ENCODE measurements at regions not wholly inside any gene's neighbourhood (a gene's known extent, or its start where the extent isn't known, plus 50 kb on each side); places are given as distances from the start of the nearest gene placed in this dataset.
A peak's percentile ranks its signal among the peaks of the same experiment; 100 is the strongest.

DNA sequence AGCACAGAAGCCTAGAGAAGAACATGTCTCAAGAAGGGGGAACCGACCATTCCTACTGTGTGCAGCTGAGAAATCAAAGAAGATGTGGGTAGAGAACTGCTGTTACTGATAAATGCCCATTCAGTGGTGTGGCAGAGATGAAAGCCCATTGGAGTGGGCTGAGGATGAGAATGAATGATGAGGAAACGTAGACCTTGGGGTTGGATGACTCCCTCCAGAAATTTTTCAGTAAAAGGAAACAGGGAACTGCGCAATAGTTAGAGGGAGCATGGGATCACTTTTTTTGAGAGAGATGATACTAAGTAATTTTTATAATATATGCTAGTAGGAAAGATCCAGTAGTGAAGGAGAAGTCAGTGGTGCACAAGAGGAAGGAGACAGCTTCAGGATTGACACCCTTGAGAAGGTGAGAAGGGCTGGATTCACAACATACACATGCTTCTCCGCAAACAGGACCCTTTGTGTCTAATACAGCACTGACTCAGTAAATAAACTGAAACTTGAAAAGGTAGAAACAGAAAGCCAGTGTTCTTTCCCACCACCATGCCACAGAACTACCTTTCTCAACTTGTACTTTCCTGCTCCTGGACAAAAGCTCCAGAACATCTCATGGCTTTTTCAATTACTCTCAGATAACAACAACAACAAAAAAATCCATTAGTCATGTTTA is 104.7 kb upstream of the IL6 start:
- DNase-seq = no peak

DNA sequence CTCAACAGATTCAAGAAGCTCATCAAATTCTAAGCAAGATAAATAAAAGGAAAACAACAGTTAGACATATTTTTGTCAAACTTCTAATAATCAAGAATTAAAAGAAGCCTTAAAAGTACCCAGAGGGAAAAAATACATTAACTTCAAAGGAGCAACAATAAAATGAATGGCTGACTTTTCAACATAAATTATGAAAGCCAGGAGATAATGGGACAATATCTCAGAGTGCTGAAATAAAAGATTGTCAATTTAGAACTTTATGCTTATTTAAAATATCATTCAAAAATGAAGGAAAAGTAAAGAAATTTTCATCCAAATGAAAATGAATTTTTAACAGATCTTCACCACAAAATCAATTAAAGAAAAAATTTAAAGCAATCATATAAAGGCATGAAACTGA is 108.5 kb upstream of the IL6 start:
- DNase-seq = no peak

DNA sequence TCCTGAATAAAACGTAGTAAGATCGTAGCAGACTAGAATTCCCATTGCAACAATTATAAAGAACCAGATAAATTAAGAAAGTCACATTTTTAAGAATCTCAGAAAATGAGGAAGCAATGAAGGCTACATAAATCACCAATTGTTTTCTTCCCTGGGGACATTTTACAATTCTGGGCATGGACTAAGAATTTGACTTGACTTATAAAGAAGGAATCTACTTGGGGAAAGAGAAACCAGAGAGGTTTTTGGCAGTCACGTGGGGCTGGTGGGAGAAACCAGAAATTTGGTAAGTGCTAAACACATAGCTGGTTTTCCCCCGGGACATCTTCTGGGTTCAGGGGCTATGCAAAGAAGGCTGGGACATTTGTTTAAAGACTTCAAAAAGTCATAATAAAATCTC is 109.8 kb upstream of the IL6 start:
- peak; percentile 51 for DNase-seq

DNA sequence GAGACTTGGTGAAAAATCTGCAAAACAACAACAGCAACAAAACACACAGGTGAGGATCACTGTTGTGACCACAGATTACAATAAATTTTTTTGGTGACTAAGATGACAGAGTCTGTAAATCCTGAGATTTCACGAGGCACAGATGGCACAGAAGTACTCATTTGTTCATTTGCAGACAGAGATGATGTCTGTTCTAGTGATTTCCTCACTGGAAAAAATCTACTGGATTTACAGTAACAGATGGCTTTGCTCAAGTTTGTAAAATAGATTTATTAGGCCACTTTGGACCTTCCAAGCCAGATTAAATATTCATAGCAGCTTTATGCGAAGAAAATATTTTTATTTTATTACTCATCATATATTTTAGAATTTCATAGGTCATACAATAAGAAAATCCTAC is 113.5 kb upstream of the IL6 start:
- no peak for DNase-seq

DNA sequence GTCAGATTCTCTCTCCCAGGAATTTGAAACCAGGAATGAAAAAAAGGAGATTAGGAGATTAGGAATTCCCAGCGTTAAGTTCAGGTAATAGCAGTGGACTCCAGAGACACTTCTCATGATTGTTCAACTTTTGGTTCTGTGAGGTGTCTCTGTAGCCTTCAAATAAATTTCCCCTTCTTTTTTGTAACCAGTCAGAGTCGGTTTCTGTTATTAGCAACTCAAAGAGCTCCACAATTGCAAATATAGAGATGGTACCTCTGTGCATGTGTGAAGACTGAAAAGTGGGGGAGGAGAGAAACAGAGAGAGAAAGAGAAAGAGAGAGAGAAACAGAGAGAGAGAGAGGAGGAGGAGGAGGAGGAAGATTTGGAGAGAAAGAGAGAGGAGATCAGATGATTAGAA is 112.8 kb upstream of the STEAP1B start:
- no peak for DNase-seq

DNA sequence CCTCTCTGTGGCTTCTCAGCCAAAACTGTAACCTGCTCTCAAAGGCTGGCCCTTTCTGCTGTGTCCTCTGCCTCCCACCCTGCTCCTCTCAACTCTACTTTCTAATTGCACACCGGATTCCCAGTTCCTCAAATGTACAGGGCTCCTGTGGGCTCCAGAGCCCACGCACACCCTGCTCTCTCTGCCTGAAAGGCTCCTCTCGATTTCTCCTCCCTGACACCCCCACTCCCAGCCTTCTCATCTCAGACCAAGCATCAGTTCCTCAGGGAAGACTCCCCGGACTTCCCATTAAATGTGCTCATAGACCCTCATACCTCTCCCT is 111.7 kb upstream of the STEAP1B start:
- no peak for DNase-seq

DNA sequence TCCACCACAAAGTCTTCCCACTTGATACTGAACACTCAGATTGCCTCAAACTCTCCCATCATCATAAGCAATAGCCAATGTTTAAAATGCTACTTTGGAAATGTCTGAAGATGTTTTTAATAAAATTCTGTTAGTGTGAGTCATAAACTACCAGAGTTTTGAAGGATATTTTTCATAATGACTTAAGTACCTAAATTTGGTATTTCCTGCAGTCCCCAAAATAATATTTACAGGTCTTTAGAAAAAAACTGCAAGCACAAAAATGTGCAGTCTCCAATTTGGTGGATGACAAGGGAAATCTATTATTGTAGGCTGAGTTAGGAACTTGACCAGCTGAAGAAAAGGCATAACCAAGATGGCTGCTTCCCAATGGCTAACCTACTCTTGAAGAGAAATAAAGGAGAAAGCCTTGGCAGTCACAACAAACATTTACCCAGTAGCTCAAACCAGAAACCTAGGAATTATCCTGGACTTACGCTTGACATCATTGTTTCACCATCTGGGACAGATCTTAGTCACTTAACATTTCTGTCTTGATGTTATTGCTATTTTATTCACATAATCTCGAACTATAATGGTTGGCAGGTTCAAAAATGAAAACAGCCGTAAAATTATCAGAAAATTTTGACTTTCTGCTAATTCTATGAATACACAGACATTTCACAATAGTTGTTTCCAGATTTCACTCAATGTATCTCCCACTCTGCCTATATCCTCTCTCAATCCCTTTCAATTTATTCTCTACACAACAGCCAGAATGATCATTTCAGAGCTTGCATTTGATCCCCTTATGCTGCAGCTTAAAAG is 111.2 kb upstream of the STEAP1B start:
- DNase-seq = peak; percentile 88

DNA sequence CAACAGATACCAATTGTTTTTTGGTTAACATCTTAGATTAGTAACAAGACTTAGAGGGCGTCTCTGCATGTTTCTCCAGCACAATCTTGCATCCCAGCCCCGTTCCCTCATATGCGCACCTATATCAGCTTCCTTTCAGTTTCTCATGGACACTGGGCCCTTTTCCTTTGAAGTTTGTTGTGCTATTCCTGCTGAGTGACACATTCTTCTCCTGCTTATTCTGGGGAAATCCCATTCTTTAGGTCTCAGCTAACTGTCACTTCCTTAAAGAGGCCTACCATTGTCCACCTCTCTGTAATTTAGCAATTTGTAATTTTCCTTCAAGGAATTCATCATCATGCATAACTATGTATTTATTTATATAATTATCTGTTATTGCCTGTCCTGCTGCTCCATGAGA is 110.3 kb upstream of the STEAP1B start:
- DNase-seq = no peak

DNA sequence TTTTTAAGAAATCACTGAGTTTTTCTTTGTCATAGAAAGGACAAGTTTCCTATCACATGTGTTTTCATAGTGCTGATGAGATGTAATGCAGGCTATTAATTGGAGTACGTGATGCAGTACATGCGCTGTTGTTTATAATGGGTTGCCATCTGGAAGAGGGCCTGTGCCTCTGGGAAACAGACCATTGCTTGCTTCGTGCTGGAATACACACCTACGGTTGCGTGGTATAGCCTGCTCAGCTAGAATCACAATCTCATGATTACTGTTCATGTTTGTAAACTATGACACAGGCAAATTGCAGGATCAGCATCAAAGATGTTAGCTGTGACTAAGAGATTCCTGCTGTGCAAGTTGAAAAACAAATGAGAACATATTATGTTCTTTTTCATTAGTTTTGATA is 107.2 kb upstream of the STEAP1B start:
- DNase-seq = no peak

DNA sequence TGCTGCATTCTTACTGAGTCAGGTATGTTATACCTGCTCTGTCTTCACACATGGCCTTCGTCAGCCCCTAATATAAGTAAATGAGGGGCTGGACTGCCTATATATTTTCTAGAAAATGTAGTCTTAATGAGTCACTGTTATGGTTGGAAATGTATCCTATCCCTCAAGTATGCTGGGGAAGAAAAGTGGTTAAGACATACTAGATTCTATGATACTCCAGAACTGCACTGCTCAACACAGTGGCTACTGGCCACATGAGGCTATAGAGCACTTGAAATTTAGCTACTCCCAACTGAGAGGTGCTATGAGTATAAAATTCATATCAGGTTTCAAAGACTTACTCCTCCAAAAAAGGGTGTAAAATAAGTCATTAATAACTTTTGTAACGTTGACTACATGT is 104.3 kb upstream of the STEAP1B start:
- peak; percentile 79 for DNase-seq

DNA sequence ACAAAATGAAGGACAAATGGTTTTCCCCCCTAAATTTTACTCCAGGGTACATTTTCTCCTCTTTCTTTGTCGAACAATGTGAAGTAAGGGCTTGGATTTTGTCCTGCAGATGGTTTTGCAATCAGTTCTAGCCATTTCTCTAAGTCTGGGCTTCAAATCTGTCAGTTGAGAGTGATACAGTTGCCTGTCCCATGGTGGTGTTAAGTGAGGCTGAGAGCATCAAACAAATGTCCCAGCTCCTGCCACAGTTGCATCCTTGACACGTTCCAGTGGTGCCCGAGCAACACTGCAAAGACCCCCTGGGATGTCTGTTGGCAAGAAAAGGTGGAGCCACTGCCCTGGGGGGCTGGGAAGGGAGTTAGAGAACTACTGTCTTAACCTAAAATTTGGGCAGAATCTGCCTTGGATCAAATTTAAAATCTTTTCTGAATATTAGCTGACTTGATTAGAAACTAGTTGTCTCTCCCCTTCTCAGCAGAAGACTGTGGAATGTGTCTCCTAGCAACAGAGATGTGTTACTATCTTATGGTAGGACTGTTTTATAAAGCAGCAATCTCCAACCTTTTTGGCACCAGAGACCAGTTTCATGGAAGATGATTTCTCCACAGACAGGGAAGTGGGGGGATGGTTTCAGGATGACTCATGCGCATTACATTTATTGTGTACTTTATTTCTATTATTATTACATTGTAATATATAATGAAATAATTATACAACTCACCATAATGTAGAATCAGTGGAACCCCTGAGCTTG is 102.0 kb upstream of the STEAP1B start:
- peak; percentile 84 for DNase-seq

DNA sequence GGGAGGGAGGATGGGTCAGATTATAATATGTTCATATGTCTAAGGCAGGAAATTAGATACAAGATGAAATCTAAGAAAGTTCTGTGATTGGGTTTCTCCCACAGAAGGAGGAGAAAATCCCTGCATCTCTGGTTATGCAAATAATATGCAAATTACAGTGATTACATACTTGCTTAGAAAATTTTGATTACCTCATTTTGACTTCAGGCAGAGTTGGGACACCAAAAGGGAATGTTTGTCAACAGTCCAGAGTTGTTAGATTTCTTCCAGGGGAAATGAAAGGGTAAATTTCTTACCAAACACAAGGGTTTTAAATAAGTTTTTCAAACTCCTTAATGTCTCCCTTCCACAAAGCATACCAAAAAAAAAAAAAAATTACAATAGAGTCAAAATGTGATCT is 101.4 kb upstream of the STEAP1B start:
- no peak for DNase-seq

DNA sequence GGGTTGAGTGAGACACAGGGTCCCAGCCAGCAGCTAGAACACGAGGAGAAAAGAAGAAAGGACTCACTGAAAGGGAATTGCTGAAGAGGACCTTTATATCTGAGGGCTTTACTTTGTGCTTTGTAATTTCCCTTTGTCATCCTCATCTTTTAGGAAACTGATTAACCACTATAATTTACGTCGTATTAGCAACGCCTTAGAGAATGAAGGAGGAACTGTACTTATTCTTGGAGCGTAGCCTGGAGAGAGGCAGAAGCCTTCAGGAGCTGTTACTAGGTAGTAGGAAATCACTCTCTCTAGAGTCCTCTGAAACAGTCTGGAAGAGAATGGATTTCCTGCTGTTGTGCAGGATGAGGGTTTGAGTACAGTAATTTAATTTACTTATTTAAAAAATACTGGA is 101.0 kb upstream of the STEAP1B start:
- no peak for DNase-seq

DNA sequence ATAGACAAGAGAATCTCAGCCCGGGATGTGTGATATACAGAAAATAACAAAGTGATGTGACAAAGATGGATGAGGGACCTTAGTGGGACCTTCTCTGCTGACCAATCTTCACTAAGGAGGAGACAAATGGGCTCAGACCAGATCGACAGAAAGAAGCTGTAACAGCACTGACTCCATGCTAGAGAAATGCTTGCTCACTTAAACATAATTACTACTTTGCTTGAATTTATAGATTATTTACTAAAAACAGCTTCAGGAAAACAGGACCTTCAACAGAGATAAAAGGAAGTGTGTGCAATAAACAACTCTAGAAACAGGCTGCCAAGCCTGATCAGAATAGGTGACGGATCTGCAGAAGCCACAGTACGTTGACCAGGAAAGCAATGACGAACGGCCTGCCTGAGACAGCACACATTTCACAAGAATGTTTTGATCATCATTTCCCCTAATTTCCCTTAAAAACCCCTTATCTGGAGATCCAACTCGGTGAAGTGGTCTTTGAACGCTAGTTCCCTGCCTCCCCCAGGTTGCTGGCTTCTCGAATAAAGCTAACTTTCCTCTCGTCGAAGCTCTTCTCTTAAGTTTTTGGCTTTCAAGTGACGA is 98.4 kb upstream of the STEAP1B start:
- no peak for DNase-seq

DNA sequence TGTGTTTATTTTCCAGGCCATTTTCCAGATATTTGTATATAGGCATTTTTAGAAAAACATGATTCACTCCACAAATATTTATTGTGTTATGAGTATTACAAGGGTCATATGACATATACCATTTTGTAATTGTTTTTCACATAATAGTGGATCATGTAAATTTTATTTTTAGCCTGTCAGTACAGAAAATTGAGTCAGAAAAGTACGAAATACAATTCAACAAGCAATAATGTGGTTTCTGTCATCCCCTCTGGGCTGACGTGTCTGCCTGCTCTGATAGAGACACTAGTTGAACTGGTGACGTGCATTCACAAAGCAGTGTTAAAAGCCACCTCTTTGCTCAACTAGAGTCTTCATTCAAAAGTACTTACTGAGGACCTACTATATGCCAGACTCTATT is 97.9 kb upstream of the STEAP1B start:
- DNase-seq = peak; percentile 84

DNA sequence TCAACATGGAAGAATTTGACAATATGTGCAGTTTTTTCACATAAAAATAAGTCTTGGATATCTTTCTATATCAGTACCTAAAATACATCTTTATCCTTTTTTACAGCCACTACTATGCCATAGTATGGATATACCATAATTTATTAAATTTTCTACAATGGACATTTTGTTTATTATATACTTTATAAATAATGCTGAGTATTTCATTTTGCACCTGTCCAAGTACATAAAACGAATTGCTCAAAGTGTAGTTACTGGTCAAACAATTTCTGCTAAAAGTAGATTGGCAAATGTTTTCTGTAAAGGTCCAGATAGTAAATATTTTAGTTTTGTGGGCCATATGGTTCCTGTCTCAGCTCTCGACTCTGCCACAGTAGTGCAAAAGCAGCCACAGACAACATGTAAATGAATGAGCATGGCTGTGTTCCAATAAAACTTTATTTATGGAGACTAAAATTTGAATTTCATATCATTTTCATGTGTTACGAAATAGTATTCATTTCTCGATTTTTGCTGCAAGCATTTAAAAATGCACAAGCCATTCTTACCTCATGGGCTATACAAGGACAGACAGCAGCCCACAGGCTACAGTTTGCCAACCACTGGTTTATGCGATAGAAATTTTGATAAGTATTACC is 96.9 kb upstream of the STEAP1B start:
- no peak for DNase-seq

DNA sequence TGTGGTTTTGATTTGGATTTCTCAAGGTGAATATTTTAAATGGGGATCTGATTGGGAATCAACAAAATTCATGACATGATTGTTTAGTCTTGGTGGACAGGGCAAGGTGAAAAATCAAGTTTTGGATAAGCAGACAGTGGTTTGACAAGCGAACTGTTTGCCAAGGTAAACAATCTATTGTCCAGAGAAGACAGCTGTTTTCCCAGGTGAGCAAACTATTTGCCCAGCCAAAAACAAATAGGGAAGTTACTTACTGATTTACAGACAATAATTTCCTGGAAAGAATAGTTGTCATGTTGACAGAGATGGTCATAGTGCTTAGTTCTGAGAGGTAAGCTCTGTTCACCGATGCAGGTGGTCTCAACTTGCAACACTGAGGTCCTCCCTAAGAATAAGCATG is 94.0 kb upstream of the STEAP1B start:
- DNase-seq = no peak

DNA sequence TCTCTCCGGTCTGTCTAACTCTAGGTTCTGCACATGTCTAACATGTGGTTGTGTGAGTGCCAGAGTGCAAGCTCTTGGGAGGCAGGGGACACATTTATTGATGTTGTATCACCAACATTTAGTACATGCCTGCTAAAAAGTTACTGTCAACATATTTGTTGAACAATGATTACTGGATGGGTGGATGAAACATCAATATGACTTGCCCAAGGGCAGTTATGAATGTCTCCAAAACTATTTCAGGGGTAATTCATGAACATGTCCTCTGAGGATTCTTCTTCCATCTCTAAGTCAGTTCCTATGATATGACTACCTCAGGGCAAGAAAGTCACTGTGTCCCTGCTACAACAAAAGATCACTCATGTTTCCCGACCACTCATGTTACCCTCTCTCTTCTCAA is 91.3 kb upstream of the STEAP1B start:
- peak; percentile 50 for DNase-seq

DNA sequence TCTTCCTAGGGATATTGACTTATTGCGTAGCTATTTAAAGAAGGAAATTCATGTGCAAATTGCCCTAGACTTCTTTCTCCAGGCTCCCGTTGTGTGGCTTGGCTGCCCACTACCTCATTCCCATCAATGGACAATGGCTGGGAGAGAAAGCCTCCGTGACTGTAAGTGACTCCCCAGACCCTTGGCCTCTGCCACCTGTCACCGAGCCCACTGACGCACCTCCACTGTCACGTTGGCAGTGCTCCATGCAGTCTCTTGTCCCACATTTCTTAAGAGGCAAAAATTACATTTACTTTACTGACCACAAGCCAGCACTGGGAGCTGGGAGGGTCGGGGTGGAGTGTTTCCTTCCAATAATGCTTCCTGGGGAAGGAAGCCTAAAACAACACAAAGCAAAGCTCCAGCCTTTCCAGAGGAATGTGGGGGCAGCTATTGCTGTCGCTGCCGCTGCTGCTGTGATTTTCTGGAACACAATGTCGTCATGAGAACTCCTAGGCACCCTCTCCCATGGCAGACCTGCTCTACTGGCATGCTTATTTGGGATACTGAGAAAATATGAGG is 89.7 kb upstream of the STEAP1B start:
- peak; percentile 83 for DNase-seq

DNA sequence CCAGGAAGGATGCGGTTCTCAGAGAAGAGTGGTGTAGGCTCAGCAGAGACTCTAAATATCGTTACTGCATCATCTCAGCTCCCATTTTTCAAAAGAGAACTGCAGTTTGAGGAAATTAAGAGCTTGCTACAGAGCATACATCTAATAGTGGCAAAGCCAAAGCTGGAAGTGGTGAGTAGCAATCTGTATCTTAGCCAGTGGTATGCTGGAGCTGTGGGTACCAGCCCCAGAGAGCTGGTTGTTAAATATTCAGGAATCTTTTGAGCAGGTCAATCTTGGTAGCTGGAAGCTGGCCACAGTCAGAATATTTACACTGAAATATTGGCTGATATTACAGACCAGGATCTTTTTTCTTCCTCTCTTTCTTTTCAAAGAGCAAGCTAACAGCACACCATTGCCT is 88.4 kb upstream of the STEAP1B start:
- no peak for DNase-seq

DNA sequence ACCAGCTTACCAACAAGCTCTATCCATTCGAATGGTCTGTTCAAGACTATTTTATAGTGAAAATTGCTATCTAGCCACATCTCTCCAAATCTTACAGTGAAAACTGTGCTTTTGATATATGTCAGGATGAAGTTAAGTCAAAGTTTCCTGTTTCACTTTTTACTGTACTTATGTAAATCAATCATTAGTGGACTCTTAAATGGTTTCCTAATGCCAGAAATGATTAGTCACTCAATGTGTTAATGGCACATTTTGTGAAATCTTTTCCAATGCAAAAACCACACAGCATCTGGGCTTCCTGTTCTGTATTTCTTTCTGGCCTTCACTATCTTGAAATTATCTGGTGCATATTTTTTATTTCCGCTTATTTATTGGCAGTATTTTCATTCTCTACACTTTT is 87.3 kb upstream of the STEAP1B start:
- DNase-seq = no peak

DNA sequence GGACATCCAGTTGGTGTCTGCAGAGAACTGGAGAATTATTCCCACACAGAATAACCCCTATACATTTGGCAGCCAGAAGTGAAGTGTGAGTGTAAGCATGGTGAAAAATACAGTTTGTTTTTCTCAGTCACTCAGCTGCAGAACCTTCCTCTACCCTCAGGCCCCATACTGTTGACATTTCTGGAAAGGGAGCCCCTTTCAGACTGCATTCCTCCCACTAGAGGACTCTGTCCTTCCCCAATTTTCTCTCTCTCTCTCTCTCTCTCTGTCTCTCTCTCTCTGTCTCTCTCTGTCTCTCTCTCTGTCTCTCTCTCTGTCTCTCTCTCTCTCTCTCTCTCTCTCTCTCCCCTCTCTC is 86.8 kb upstream of the STEAP1B start:
- DNase-seq = peak; percentile 59

Measured in fibroblast of skin of back (primary cell).